Transverse colon (tissue), 4 donors: ENCODE measurements at regions not wholly inside any gene's neighbourhood (a gene's known extent, or its start where the extent isn't known, plus 50 kb on each side); places are given as distances from the start of the nearest gene placed in this dataset.

Source experiments
- DNase-seq: peaks from one replicate; pipeline ENCODE4 v3.0.0-alpha.2; 2019
- H3K27ac ChIP-seq, 4 donors: fragments of 200-600 bp; sonication (generic); 2 replicates each; pipeline ENCODE4 v1.5.1; 2016 to 2018; ENCODE audit warnings: inconsistent platforms in 4 of 4
- H3K27me3 ChIP-seq: fragments of 200-600 bp; sonication (generic); 2 replicates; pipeline ENCODE4 v1.5.1; 2017; ENCODE audit warnings: inconsistent platforms
- H3K36me3 ChIP-seq, 4 donors: fragments of 200-600 bp; sonication (generic); 2 replicates each; pipeline ENCODE4 v1.5.1; 2017 to 2019; ENCODE audit warnings: inconsistent platforms in 4 of 4
- H3K4me1 ChIP-seq, 4 donors: fragments of 200-600 bp; sonication (generic); 2 replicates each; pipeline ENCODE4 v1.5.1; 2017 to 2020; ENCODE audit warnings: inconsistent platforms in 4 of 4
- H3K4me3 ChIP-seq, 4 donors: fragments of 200-600 bp; sonication (generic); 1 replicate in 1 of 4; 2 replicates in 3 of 4; pipeline versions ENCODE4 v1.5.1 to v1.6.1; 2017 to 2019; ENCODE audit warnings: inconsistent platforms in 4 of 4
- H3K9me3 ChIP-seq, 2 donors: fragments of 200-600 bp; sonication (generic); 2 replicates each; pipeline ENCODE4 v1.5.1; 2017 to 2019; ENCODE audit warnings: inconsistent platforms in 2 of 2
- EP300 ChIP-seq: sonication (generic); formaldehyde crosslinking; IDR thresholded peaks from one replicate; pipeline ENCODE4 v1.6.1; 2017; ENCODE audit warnings: antibody characterized with exemption, low read depth
- POLR2A ChIP-seq: fragments of 450-650 bp; IDR thresholded peaks from one replicate; pipeline ENCODE4 v1.6.1; 2016; ENCODE audit warnings: antibody characterized with exemption, mild to moderate bottlenecking, moderate library complexity
- POLR2AphosphoS5 ChIP-seq, 3 donors: sonication (generic); formaldehyde crosslinking; IDR thresholded peaks; one replicate each; pipeline ENCODE4 v1.6.1; 2016; ENCODE audit warnings: antibody characterized with exemption in 3 of 3
- WGBS, 2 donors: methylation state at CpG; one replicate each; pipeline ENCODE4 v1.1.5; 2018; ENCODE audit warnings: low coverage in 1 of 2; 5-methylcytosine and 5-hydroxymethylcytosine counted together
- in situ Hi-C, 4 donors: fragments of 200-750 bp; cut with MboI; loops; one replicate each; pipeline versions ENCODE4 v1.15.0 to v1.15.1; 2017; ENCODE audit warnings: low sequenced_read_pairs in 3 of 4, low pct_ligation_motif_present in 1 of 4, low pct_unique_long_range_greater_than_20kb in 1 of 4
- intact Hi-C: fragments of 100-400 bp; cut with DNase I; formaldehyde crosslinking; loops from one replicate; pipeline ENCODE4 v1.15.1; 2023; ENCODE audit warnings: low total_unique reads
- TF ChIP-seq, protein P1 (sequence below), 5 experiments: fragments of 200-600 bp in 3 of 5; fragments of 450-650 bp in 2 of 5; sonication (generic) in 3 of 5; IDR thresholded peaks; 1 replicate in 2 of 5; 2 replicates in 3 of 5; pipeline ENCODE4 v1.5.1; 2016 to 2017; ENCODE audit warnings: antibody characterized with exemption in 5 of 5, inconsistent platforms in 3 of 5, mild to moderate bottlenecking in 2 of 5, moderate library complexity in 1 of 5

DNA sequence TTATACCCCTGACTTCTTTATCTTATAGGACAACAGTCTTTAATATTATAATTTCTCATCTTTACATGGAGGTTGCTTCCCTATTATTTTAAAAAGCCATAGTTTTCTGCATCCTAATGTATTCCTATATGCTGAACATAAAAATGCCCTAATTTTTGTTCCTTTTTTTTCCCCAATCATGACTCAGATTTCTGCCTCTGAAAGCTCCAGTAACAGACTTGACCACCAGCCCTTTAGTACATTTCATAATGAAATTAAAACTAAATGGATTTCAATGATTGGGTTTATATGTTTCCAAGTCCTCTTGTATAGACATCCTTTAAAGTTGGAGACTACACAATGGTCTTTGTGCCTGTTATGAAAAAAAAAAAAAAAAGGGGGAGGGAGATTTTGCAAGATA, 712.5 kb downstream of the DIAPH3 start:
- H3K9me3 ChIP-seq, result no peaks in the 10 kb centered on the region
- no peaks in the 10 kb centered on the region for H3K36me3 ChIP-seq
- H3K27me3 ChIP-seq, result no peaks in the 10 kb centered on the region
- no peak overlapping the region for H3K4me3 ChIP-seq
- in situ Hi-C loops, result no loop called here
- TF ChIP-seq POLR2A, result no peak
- no peak for TF ChIP-seq POLR2AphosphoS5 (IDR thresholded peaks at IDR 0.05)
- TF ChIP-seq, protein P1, sequence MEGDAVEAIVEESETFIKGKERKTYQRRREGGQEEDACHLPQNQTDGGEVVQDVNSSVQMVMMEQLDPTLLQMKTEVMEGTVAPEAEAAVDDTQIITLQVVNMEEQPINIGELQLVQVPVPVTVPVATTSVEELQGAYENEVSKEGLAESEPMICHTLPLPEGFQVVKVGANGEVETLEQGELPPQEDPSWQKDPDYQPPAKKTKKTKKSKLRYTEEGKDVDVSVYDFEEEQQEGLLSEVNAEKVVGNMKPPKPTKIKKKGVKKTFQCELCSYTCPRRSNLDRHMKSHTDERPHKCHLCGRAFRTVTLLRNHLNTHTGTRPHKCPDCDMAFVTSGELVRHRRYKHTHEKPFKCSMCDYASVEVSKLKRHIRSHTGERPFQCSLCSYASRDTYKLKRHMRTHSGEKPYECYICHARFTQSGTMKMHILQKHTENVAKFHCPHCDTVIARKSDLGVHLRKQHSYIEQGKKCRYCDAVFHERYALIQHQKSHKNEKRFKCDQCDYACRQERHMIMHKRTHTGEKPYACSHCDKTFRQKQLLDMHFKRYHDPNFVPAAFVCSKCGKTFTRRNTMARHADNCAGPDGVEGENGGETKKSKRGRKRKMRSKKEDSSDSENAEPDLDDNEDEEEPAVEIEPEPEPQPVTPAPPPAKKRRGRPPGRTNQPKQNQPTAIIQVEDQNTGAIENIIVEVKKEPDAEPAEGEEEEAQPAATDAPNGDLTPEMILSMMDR (IDR thresholded peaks at IDR 0.05), result no peak
- no peak for DNase-seq
- H3K4me1 ChIP-seq, result no peaks in the 10 kb centered on the region
- no peak overlapping the region for H3K27ac ChIP-seq
- intact Hi-C loops, result no loop called here

DNA sequence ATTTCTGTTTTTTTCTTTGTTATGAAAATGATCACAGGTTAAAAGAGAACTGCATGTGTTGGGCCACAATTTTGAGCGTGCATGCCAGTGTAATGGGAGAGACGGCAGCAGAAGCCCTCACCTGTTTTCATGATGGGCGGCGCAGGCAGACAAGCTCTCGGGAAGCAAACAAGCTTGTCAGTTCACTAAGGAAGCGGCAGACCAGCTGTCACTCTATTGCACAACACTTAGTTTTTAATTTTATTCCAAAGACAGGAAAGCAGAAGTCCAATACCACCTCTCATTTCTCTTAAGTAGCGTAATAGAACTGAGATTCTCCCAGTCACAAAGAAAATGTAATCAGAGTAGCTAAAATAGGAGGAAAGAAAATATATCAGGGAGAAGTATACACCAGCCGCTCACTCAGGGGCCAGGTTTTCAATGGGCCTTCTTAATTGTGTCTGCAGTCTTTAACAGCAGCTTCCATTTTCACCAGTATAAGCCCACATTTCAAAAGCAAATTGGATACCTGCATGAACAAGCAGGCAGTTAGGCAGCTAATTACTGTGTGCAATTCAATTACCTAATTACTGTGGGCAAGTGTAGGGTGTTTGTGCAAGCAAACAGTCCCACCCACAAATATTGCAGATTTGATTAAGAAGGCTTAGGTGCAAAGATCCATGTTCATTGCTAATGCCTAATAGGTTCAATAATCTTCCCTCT, 711.4 kb downstream of the DIAPH3 start:
- Histone ChIP-seq H3K9me3 (no peaks in the 10 kb centered on the region), H3K4me3 (no peak overlapping the region), H3K27me3 (no peaks in the 10 kb centered on the region), H3K36me3 (no peaks in the 10 kb centered on the region), H3K27ac (no peak overlapping the region), H3K4me1 (no peaks in the 10 kb centered on the region)
- intact Hi-C loops, result no loop called here
- in situ Hi-C loops, result no loop called here
- WGBS, 2 donors, result 50 to 80% methylated on average over 4 to 8 of the region's 8 CpGs
- DNase-seq, result no peak
- TF ChIP-seq, protein P1 (IDR thresholded peaks at IDR 0.05), result no peak
- TF ChIP-seq POLR2A (no peak), POLR2AphosphoS5 (IDR thresholded peaks at IDR 0.05) (no peak), EP300 (no peak)

DNA sequence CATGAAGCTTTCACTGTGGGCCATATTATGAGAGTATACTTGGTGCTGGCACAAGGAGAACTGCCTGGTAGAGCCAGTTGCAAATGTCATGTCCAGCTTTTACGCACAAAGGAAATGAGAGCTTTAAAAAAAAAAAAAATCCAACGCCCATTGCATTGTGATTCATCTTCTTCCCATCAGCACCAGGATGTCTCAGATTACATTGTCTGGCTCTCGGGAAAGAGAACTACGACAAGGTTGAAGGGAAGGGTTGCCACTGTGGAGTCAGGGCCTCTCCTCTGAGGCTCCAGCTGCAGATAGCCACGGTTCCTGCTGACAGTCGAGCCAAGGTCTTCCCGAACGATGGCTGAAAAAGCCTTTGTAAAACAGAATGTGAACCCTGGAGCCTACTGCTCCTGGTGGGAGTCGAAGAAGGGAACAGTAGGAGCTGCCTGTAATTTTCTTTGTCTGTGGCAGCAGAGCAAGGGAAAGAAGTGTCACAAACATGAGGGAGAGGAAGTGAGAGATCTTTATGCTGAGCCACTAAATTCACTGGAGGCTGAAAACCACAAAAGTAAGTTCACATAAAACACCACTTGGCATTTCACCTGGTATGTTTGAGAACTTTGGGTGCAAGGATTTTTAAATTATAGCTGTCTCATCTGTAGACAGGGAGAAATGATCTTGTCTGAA, 704.7 kb downstream of the DIAPH3 start:
- Histone ChIP-seq H3K4me1 (no peaks in the 10 kb centered on the region), H3K4me3 (no peak overlapping the region), H3K27ac (no peak overlapping the region), H3K27me3 (no peaks in the 10 kb centered on the region), H3K9me3 (no peaks in the 10 kb centered on the region), H3K36me3 (no peaks in the 10 kb centered on the region)
- intact Hi-C loops (no loop called here), in situ Hi-C loops (no loop called here)
- 65 to 73% methylated on average over 5 to 9 of the region's 9 CpGs for WGBS, 2 donors
- no peak for DNase-seq
- TF ChIP-seq POLR2A (no peak), POLR2AphosphoS5 (IDR thresholded peaks at IDR 0.05) (no peak), EP300 (no peak)
- TF ChIP-seq, protein P1 (IDR thresholded peaks at IDR 0.05), result no peak

DNA sequence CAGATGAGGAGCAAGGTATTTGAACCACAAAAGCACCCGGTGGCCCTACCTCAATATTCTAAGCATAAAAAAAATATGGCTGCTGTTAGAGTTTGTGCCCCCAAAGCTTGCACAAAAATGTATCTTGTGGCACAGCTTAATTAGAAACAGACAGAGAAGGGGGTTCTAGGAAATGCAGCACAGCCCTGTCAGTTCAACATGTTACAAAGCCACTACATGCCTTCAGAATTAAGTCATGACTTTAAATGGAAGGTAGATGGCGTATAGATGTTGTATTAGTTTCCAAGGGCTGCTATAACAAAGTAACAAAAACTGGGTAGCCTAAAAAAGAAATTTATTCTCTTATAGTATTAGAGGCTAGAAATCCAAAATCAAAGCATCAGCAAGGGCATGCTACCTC, 703.8 kb downstream of the DIAPH3 start:
- no peaks in the 10 kb centered on the region for H3K36me3 ChIP-seq
- no peaks in the 10 kb centered on the region for H3K27me3 ChIP-seq
- no peak for DNase-seq
- WGBS, 2 donors, result 81 to 93% methylated on average over 2 of the region's 2 CpGs
- H3K27ac ChIP-seq, result no peak overlapping the region
- H3K4me1 ChIP-seq, result no peaks in the 10 kb centered on the region
- H3K9me3 ChIP-seq, result no peaks in the 10 kb centered on the region
- TF ChIP-seq, protein P1 (IDR thresholded peaks at IDR 0.05), result no peak
- TF ChIP-seq EP300 (no peak), POLR2AphosphoS5 (IDR thresholded peaks at IDR 0.05) (no peak)
- intact Hi-C loops (no loop called here), in situ Hi-C loops (no loop called here)
- no peak overlapping the region for H3K4me3 ChIP-seq
